Activated CD8-positive, alpha-beta memory T cell treated with anti-CD3 and anti-CD28 coated beads, Interleukin-2, amount 10 ng/mL, durations not matched to agents 7 days and 5 days (primary cell): ENCODE measurements at regions not wholly inside any gene's neighbourhood (a gene's known extent, or its start where the extent isn't known, plus 50 kb on each side); places are given as distances from the start of the nearest gene placed in this dataset.

Experiments
- ATAC-seq: fragments of 150-1000 bp; cut with Tn5 transposase; one replicate; pipeline ENCODE4 v1.10.0; 2021; ENCODE audit warnings: moderate library complexity
- CTCF ChIA-PET: fragments of 350-600 bp; sonication (Branson Sonifier 250); formaldehyde crosslinking; loops from one replicate; lab custom pipeline; 2021; ENCODE audit warnings: antibody characterized with exemption; lab: Charles Lee
- DNase-seq: peaks from one replicate; pipeline ENCODE4 v3.0.0-alpha.2; 2020
- H3K27ac Mint-ChIP-seq: one replicate; pipeline ENCODE4 v1.8.0; 2021; ENCODE audit warnings: mild to moderate bottlenecking, mixed read lengths
- H3K27me3 Mint-ChIP-seq: one replicate; pipeline ENCODE4 v1.8.0; 2021; ENCODE audit warnings: mixed read lengths
- H3K36me3 Mint-ChIP-seq: one replicate; pipeline ENCODE4 v1.8.0; 2021; ENCODE audit warnings: mild to moderate bottlenecking, mixed read lengths
- H3K4me1 Mint-ChIP-seq: one replicate; pipeline ENCODE4 v1.8.0; 2021; ENCODE audit warnings: mixed read lengths
- H3K4me3 Mint-ChIP-seq: one replicate; pipeline ENCODE4 v1.8.0; 2021; ENCODE audit warnings: mild to moderate bottlenecking, moderate library complexity, mixed read lengths
- H3K9me3 Mint-ChIP-seq: one replicate; pipeline ENCODE4 v1.8.0; 2022; ENCODE audit warnings: low read depth, mixed read lengths

DNA sequence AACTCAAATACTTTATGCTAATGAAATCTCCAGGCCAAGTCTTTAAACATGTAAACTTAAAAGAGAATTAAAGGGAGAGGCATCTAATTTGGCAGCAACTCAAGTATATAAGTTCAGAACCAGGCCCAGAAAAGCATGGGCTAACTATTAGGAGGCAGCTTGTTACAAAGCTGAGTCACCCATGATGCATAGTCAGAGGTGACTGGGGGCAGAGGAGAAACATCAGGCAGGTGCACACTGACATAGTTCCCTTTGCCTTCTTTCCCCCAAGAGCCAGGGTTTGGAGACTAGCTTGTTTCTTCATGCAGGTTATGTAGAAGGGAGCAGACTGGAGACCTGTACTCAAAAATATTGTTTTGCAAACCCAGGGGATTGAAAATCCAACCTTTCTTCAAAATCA, 619.0 kb downstream of the SOX6 start:
- Mint-ChIP-seq H3K4me1 (no peaks in the 10 kb centered on the region), H3K27ac (no peak overlapping the region), H3K27me3 (no peaks in the 10 kb centered on the region), H3K4me3 (no peak overlapping the region), H3K36me3 (no peaks in the 10 kb centered on the region), H3K9me3 (no peaks in the 10 kb centered on the region)
- DNase-seq = no peak
- CTCF ChIA-PET = no interaction called here
- ATAC-seq = no peak

DNA sequence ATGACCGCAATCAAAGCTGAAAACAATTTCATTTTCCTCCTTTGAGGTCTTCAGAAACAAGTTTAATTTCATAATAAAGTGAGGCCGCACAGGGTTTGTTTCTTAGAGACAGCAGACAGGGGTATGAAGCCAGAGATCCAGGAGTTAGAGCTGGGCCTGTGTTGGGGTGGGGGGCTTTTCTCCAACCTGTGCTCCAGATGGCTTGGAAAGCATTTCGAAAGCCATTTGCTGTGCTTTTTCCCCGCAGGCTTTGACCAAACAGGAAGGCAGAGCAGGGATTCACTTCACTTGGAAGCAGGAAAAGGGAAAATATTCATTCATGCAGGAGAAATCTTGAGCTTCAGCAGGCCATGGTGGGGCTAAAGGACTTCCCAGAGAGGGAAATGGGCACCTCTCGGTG, 617.4 kb downstream of the SOX6 start:
- no peak for ATAC-seq
- no peaks in the 10 kb centered on the region for H3K9me3 Mint-ChIP-seq
- no peaks in the 10 kb centered on the region for H3K27me3 Mint-ChIP-seq
- no peaks in the 10 kb centered on the region for H3K36me3 Mint-ChIP-seq
- no peak for DNase-seq
- H3K4me1 Mint-ChIP-seq = no peaks in the 10 kb centered on the region
- no peak overlapping the region for H3K4me3 Mint-ChIP-seq
- CTCF ChIA-PET = no interaction called here
- no peak overlapping the region for H3K27ac Mint-ChIP-seq

DNA sequence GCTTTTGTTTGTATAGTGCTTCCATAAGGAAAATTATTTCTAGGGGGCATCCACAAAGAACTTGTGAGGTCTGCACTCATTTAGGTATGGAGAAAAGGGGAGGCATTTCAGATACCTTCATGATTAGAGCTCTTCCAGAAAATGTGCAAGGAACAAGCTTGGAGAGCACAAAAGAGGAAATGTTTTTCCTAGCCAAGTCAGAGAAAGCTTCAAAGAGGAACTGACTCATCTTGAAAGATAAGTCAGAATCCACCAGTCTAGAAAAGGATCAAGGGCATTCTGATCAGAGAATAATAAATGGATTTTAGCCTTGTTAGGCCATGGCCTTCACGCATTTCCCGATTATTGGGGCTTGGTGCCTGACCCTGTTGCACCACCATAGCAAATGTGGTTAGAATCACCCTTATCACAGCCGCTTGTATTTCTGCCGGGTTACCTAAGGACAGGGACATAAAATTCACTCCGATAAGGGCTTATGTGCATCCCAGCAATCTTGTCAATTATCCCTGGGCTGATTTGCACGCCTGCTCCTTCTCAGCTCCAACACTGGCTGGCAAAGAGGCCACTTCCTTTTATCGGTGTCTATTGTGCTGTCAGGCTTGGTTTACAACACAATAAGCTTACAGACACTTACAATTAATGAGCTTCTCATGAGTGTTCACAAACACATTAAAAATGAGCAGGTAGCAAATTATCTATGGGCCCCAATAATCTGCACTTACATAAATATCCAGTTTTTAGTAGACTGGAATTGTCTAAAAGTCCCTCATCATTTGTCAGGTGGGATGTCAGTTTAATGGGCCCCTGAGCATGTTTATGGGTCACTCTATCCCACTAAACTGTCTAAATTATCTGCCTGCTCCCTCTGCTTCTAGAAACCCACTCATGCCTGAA, 613.5 kb downstream of the SOX6 start:
- CTCF ChIA-PET = no interaction called here
- no peaks in the 10 kb centered on the region for H3K27me3 Mint-ChIP-seq
- DNase-seq (no peak), ATAC-seq (no peak)
- H3K36me3 Mint-ChIP-seq = no peaks in the 10 kb centered on the region
- no peaks in the 10 kb centered on the region for H3K9me3 Mint-ChIP-seq
- H3K4me3 Mint-ChIP-seq = no peak overlapping the region
- no peaks in the 10 kb centered on the region for H3K4me1 Mint-ChIP-seq
- no peak overlapping the region for H3K27ac Mint-ChIP-seq

DNA sequence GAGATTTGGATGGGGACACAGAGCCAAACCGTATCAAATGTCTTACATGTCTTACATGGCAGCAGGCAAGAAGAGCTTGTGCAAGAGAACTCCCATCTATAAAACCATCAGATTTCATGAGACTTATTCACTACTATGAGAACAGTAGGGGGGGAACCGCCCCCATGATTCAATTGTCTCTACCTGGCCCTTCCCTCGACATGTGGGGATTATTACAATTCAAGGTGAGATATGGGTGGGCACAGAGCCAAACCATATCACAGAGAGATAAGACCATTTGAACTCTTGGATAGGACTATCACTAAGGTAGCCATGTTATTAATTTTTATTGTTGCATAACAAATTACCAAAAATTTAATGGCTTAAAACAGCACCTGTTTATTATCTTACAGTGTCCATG, 611.7 kb downstream of the SOX6 start:
- H3K9me3 Mint-ChIP-seq = no peaks in the 10 kb centered on the region
- CTCF ChIA-PET = no interaction called here
- H3K27me3 Mint-ChIP-seq = no peaks in the 10 kb centered on the region
- no peaks in the 10 kb centered on the region for H3K36me3 Mint-ChIP-seq
- H3K4me1 Mint-ChIP-seq = no peaks in the 10 kb centered on the region
- no peak overlapping the region for H3K27ac Mint-ChIP-seq
- ATAC-seq = no peak
- no peak for DNase-seq
- no peak overlapping the region for H3K4me3 Mint-ChIP-seq

DNA sequence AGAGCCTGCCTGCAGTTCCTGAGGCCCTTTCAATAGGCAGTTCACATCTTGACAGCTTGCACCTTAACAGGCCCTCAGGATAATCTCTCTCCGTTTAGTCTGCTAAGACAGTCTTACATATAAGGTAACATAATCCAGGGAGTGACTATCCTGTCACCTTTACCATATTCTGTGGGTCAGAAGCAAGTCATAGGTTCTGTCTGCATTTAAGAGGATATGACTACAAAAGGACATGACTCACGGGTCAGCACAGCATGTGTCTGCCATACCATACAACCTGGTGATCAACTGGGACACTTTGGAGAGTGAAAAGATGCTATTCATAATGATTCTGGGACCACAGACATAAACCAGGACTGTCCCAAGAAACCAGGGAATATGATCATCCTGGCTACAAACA, 611.1 kb downstream of the SOX6 start:
- H3K4me3 Mint-ChIP-seq = no peak overlapping the region
- DNase-seq (no peak), ATAC-seq (no peak)
- H3K27ac Mint-ChIP-seq = no peak overlapping the region
- H3K36me3 Mint-ChIP-seq = no peaks in the 10 kb centered on the region
- no peaks in the 10 kb centered on the region for H3K4me1 Mint-ChIP-seq
- no peaks in the 10 kb centered on the region for H3K27me3 Mint-ChIP-seq
- H3K9me3 Mint-ChIP-seq = no peaks in the 10 kb centered on the region
- CTCF ChIA-PET = no interaction called here

DNA sequence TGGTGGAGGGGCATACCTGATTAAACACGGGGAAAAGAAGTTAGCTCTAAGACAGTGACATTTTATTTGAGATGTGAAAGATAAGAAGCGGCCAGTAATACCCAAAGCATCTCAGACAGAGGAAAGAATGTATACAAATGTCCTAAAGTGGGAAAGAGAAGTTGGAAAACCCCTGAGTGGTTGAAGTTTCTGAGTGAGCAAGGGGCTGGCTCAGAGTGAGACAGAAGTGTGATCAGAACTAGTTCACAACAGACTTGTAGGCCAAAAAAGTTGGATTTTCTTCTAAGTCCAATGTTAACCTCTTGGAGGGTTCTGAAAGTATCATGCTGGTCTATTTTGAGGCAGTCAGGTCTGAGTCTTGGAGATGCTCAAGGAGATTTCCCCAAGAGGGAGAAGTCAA, 608.7 kb downstream of the SOX6 start:
- no peak overlapping the region for H3K27ac Mint-ChIP-seq
- CTCF ChIA-PET = no interaction called here
- no peaks in the 10 kb centered on the region for H3K36me3 Mint-ChIP-seq
- no peak overlapping the region for H3K4me3 Mint-ChIP-seq
- no peaks in the 10 kb centered on the region for H3K4me1 Mint-ChIP-seq
- ATAC-seq (no peak), DNase-seq (no peak)
- H3K27me3 Mint-ChIP-seq = no peaks in the 10 kb centered on the region
- no peaks in the 10 kb centered on the region for H3K9me3 Mint-ChIP-seq

DNA sequence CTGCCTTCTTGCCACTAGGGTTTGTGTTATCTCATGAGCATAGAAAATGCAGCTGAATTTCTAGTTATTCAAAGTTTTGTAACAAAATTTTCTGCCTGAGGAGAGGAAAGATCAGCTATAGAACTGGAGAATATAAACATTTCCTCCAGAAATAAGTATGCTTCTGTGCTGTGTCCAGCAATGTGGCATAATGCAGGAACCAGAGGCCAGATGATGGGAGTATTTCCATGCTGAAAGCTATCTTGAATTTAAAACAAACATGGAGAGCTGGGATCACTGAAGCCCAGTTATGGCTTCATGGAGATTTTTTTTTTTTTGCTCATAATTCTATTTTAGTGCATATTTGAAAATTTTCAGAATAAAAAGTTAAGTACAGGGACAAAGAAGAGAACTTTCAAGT, 608.2 kb downstream of the SOX6 start:
- Mint-ChIP-seq H3K9me3 (no peaks in the 10 kb centered on the region), H3K4me1 (no peaks in the 10 kb centered on the region), H3K27ac (no peak overlapping the region), H3K4me3 (no peak overlapping the region), H3K36me3 (no peaks in the 10 kb centered on the region), H3K27me3 (no peaks in the 10 kb centered on the region)
- DNase-seq (no peak), ATAC-seq (no peak)
- CTCF ChIA-PET = no interaction called here

DNA sequence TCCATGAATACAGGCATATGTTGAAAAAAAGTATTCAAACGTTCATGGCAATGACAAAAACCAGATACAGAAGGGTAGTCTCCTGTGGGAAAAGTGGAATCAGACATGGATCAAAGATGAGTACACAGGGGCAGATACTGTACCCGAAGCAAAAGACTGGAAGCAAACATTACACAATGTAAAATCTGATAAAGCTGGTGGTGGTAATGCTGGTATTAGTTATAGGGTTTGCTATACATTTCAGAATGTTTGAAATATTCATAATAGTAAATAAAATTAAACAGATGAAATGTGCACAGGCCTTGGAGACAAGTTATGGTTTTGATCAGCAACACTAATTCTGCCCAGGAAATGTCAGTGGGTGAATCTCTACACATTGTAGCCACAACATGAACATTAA, 607.6 kb downstream of the SOX6 start:
- CTCF ChIA-PET = no interaction called here
- H3K4me1 Mint-ChIP-seq = no peaks in the 10 kb centered on the region
- no peak overlapping the region for H3K4me3 Mint-ChIP-seq
- no peak for DNase-seq
- no peak for ATAC-seq
- H3K27ac Mint-ChIP-seq = no peak overlapping the region
- no peaks in the 10 kb centered on the region for H3K36me3 Mint-ChIP-seq
- no peaks in the 10 kb centered on the region for H3K9me3 Mint-ChIP-seq
- no peaks in the 10 kb centered on the region for H3K27me3 Mint-ChIP-seq

DNA sequence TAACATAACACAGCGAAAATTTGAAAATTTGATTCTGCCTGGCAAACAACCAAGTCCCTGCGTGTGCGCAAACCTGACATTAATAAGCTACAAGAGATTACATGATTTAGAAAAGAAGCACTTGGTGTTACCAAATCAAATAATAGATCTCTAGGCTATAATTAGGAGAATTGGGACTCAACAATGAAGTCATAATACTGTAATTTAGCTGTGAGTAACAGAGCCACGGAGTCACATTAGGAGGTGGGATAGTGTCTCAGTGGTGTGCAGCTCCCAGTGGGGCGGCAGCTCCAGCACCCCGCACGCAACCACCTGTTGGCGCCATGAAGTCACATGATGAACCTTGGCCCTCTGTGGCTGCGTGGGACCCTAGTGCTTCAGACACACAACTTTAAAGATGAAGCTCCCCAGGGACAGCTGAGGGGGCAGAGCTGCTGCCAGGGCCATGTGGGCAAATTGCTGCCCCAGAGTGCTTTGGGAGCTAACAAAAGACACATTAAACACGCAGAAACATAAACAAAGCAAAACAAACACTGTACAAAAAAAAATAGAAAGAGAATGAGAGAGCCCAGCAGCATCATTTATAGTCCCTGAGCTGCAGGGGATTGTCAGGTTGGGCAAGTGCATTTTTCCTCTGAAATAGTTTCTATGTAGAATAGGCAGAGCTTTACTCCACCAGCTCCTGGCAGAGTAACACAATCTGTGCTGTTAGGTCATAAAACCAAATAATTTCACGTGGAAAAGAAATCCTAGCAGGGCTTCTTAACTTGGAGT, 605.6 kb downstream of the SOX6 start:
- no peak overlapping the region for H3K4me3 Mint-ChIP-seq
- H3K27ac Mint-ChIP-seq = no peak overlapping the region
- H3K36me3 Mint-ChIP-seq = no peaks in the 10 kb centered on the region
- H3K4me1 Mint-ChIP-seq = no peaks in the 10 kb centered on the region
- no peak for DNase-seq
- CTCF ChIA-PET = no interaction called here
- H3K27me3 Mint-ChIP-seq = no peaks in the 10 kb centered on the region
- no peak for ATAC-seq
- H3K9me3 Mint-ChIP-seq = no peaks in the 10 kb centered on the region

DNA sequence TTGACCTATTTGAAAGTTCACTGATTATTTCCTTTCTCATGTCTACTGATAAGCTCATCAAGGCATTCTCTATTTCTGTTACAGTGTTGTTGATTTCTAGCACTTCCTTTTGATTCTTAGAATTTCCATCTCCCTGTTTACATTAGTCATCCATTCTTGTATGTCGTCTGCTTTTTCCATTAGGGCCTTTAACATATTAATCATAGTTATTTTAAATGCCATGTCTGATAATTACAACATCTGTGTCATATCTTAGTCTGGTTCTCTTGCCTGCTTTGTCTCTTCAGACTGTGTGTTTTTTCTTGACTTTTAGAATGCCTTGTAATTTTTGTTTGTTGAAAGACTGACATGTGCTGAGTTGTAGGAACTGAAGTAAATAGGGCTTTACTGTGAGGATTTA, 602.1 kb downstream of the SOX6 start:
- CTCF ChIA-PET = no interaction called here
- Mint-ChIP-seq H3K4me3 (no peak overlapping the region), H3K9me3 (no peaks in the 10 kb centered on the region), H3K27ac (no peak overlapping the region), H3K36me3 (no peaks in the 10 kb centered on the region), H3K27me3 (no peaks in the 10 kb centered on the region), H3K4me1 (no peaks in the 10 kb centered on the region)
- DNase-seq (no peak), ATAC-seq (no peak)

DNA sequence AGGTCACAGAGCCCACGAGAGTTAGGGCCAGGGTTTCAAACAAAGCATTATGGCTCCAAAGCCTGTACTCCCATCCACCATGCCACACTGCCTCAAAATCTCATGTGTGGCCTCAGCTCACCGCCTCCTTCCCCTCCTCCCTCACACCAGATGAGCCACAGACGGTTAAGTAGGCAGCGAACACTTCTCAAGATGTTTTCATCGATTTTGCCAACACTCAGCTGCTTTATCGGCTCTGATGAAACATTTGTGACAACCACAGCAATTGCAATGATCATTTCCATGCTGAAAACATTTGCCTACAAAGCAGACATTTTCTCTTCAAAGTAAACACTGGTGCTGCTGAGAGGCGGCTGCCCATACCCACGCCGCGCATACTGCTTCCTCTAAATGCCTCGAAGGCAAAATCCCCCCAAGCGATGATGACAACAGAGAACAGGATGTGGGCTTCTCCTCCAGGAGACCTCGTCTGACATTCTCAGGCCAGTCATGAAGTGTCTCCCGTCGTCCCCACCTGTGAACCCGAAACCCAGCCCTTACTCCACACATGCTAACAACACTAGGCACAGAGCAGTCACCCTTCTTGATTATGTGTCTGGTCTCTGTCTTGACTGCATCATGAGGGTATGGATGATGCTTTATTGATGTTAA, 599.2 kb downstream of the SOX6 start:
- no peaks in the 10 kb centered on the region for H3K4me1 Mint-ChIP-seq
- no peak overlapping the region for H3K4me3 Mint-ChIP-seq
- no peak for ATAC-seq
- H3K36me3 Mint-ChIP-seq = no peaks in the 10 kb centered on the region
- H3K27me3 Mint-ChIP-seq = no peaks in the 10 kb centered on the region
- no peak for DNase-seq
- CTCF ChIA-PET = no interaction called here
- H3K9me3 Mint-ChIP-seq = no peaks in the 10 kb centered on the region
- no peak overlapping the region for H3K27ac Mint-ChIP-seq

DNA sequence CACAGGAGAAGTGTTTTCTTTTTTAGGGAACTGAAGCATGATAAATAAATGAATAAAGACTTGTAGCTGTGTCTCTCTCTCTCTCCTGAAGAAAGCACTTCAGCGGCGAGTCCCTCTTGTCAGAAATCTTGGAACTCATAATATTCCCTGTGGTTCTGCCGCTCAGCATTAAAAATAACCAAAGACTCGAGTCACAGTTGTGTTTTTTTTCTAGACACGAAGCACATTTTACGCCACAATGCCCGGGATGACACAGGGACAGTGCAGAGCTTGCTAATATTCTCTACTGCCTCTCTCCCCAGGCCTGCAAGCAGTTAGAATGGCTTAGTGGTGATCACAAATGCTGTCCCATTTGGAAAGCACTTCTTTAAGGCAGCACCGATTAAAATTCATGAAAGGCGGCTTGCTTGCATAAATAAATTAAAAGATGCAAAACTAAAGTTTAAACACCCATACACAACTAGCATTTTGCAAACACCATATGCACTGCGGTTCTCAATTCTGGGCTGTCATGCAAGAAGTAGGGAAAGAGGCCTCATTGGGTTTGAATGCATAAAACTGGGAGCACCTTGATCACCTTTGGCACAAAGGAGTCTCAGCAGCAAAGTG, 597.4 kb downstream of the SOX6 start:
- DNase-seq (no peak), ATAC-seq (no peak)
- H3K4me1 Mint-ChIP-seq = no peaks in the 10 kb centered on the region
- H3K9me3 Mint-ChIP-seq = no peaks in the 10 kb centered on the region
- CTCF ChIA-PET = no interaction called here
- no peaks in the 10 kb centered on the region for H3K27me3 Mint-ChIP-seq
- H3K36me3 Mint-ChIP-seq = no peaks in the 10 kb centered on the region
- H3K4me3 Mint-ChIP-seq = no peak overlapping the region
- H3K27ac Mint-ChIP-seq = no peak overlapping the region

DNA sequence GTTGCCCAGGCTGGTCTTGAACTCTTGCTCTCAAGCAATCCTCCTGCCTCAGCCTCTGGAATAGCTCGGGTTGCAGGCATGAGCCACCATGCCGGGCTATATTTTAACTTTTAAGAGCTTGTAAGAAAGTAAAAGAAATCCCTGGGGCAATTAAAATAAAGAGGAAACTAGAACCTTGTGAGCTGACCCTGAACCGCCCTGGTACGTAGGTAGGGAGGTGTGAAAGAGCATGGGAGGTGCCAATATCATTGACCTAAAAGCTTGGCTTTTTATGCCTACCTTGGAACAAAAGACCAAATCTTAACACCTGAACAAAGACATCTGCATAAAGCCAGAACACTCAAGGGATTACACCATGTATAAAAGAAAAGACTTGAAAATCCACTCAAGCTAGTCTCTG, 595.1 kb downstream of the SOX6 start:
- H3K4me3 Mint-ChIP-seq = no peak overlapping the region
- H3K27me3 Mint-ChIP-seq = peaks cover 3% of the 10 kb centered on the region
- CTCF ChIA-PET = no interaction called here
- H3K9me3 Mint-ChIP-seq = no peaks in the 10 kb centered on the region
- H3K36me3 Mint-ChIP-seq = no peaks in the 10 kb centered on the region
- no peaks in the 10 kb centered on the region for H3K4me1 Mint-ChIP-seq
- no peak for DNase-seq
- no peak for ATAC-seq
- no peak overlapping the region for H3K27ac Mint-ChIP-seq
